Raji (cell line): ENCODE measurements at regions not wholly inside any gene's neighbourhood (a gene's known extent, or its start where the extent isn't known, plus 50 kb on each side); places are given as distances from the start of the nearest gene placed in this dataset.

ENCODE experiments used
- POLR2A ChIP-seq: IDR thresholded peaks from 2 replicates; pipeline ENCODE4 v1.6.1; 2011; ENCODE audit warnings: low read depth, low read length, control low read depth; ENCODE audit not compliant: insufficient read depth

- no peak for TF ChIP-seq POLR2A
These were observed 91.0 kb downstream of the SNX18 start for GRCh38 chr5:54608423-54609085.

DNA sequence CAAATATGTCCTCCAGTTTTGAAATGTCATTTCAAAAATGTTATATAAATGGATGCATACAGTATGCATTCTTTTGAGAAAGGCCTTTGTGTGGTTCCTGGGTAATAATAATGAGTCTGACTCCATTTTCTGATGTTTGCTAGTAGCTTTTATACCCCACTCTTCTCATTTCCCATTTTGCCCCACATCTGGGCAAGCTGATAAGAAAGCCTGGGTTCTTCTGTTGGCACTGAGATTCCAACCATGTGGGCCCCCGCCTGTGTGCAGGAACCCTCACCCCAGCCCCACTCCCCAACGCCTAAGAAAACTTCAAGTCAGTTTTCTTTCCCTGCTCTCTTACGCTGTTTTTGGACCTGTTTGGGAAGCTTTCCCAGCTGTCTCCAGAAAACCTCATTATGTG is 89.4 kb downstream of the SNX18 start:
- no peak for TF ChIP-seq POLR2A

DNA sequence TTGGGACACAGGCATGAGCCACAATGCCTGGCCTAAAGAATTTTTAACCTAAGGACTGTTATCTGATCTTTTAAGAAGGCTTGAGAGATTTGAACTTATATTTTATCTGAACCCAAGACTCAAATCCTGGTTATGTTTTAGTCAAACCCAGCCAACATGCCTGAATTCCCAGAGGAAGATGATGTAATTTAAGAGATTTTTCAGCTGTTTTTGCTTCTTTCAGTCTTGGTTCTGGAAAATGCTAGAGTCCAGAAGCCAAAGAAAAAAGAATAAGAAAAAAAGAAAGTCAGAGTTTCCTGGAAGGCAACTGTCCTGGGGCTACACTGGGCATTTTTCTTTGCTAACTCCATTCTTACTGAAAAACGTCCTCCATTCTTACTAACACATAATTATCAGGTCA is 85.8 kb downstream of the SNX18 start:
- no peak for TF ChIP-seq POLR2A

- no peak for TF ChIP-seq POLR2A
These were observed 84.9 kb downstream of the SNX18 start for GRCh38 chr5:54602475-54602874.

DNA sequence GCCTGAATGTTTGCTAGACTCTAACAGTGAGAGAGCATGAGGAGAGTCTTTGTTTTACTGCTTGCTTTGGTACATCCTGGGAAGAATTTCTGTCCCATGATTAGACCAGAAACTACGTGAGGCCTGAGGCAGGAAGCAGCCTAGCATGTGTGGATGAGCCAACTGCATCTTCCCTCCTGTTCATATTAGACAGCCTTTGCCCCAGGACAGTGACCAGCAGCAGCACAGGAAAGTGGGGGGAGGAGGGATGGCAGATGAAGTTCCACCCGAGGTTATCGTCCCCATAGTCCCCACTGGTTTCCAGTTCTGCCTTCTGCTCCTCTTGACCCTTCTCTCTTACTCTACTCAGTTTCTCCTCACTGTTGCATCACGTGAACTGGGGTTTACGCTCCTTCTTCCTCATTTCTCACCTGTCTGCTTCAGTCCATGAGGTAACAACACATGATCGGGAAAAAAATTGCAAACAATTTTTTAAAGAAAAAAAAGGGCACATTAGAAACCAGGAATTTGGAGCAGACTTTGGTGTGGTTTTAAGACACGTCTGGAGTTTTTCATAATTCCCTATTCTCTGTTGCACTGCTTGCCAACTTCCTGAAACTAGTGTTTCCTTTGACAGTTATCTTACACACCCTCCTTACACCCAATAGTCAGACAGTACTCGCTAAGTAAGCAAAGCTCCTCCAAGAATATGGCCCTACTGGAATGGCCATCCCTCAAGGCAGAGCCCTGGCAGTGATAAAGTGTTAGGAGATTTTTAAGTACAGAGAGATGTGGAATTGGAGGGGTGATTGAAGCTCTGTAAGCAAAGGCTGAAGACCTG is 84.1 kb downstream of the SNX18 start:
- no peak for TF ChIP-seq POLR2A
